Chondrocyte (in vitro differentiated cells): ENCODE measurements at regions not wholly inside any gene's neighbourhood (a gene's known extent, or its start where the extent isn't known, plus 50 kb on each side); places are given as distances from the start of the nearest gene placed in this dataset.

Experiments
- DNase-seq: peaks from one replicate; pipeline ENCODE4 v3.0.0; 2021; ENCODE audit warnings: mixed read lengths, low spot score
- H3K27ac Mint-ChIP-seq: one replicate; pipeline ENCODE4 v1.8.0; 2021; ENCODE audit warnings: mild to moderate bottlenecking, moderate library complexity, mixed read lengths; ENCODE audit not compliant: unreplicated experiment
- H3K27me3 Mint-ChIP-seq: 2 replicates; pipeline ENCODE4 v1.8.0; 2021; ENCODE audit warnings: low read depth, mixed read lengths
- H3K36me3 Mint-ChIP-seq: 2 replicates; pipeline ENCODE4 v1.8.0; 2021; ENCODE audit warnings: low read depth, mixed read lengths
- H3K4me1 Mint-ChIP-seq: 2 replicates; pipeline ENCODE4 v1.8.0; 2021; ENCODE audit warnings: low read depth, mild to moderate bottlenecking, mixed read lengths
- H3K4me3 Mint-ChIP-seq: one replicate; pipeline ENCODE4 v1.8.0; 2021; ENCODE audit warnings: mild to moderate bottlenecking, moderate library complexity, mixed read lengths; ENCODE audit not compliant: unreplicated experiment
- H3K9me3 Mint-ChIP-seq: 2 replicates; pipeline ENCODE4 v1.8.0; 2021; ENCODE audit warnings: low read depth, mixed read lengths
- CTCF ChIP-seq: fragments of 200-600 bp; sonication (generic); IDR thresholded peaks from 2 replicates; pipeline ENCODE4 v1.5.0; 2021; ENCODE audit warnings: antibody characterized with exemption, mild to moderate bottlenecking, moderate library complexity

DNA sequence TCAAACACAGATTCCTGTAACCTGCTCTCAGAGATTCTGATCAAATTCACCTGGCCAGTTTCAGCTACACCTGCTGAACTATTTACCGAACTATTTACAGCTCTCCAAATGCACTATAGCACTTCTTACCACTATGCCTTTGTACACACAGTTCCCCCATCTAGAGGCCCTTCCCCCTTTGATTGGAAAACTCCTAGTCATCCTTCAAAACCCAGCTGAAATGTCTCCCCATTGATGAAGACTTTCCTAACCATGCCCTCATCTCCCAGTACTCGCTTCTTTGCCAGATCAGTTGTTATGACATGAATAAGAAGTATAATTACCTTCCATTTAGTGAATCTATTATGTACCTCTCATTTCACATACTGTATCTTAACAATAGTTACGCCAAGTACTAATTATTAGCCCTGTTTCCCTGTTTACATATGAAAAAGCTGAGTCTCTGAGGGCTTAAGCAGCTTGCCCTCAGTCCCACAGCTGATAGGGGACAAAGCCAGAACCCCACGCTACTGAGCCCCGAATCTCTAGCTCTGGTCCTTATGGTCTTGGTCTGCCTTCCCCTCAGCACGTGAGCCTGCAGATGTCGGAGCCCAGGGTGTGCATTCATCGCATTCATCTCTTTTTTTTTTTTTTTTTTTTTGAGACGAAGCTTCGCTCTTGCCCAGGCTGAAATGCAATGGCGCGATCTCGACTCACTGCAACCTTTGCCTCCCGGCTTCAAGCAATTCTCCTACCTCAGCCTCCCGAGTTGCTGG, 64.7 kb upstream of the ASAP2 start:
- no peak overlapping the region for H3K27ac Mint-ChIP-seq
- no peak overlapping the region for H3K4me3 Mint-ChIP-seq
- DNase-seq: no peak
- H3K9me3 Mint-ChIP-seq: no peaks in the 10 kb centered on the region
- peaks cover 43% of the 10 kb centered on the region for H3K4me1 Mint-ChIP-seq
- no peak for TF ChIP-seq CTCF
- no peaks in the 10 kb centered on the region for H3K27me3 Mint-ChIP-seq
- no peaks in the 10 kb centered on the region for H3K36me3 Mint-ChIP-seq

GRCh38 chr2:9141091-9141667, 65.4 kb upstream of the ASAP2 start:
- Mint-ChIP-seq H3K27me3 (no peaks in the 10 kb centered on the region), H3K36me3 (no peaks in the 10 kb centered on the region)

GRCh38 chr2:9140645-9141044, 66.0 kb upstream of the ASAP2 start:
- Mint-ChIP-seq H3K4me1 (peaks cover 41% of the 10 kb centered on the region), H3K27ac (no peak overlapping the region), H3K36me3 (no peaks in the 10 kb centered on the region), H3K27me3 (no peaks in the 10 kb centered on the region), H3K4me3 (no peak overlapping the region), H3K9me3 (no peaks in the 10 kb centered on the region)
- no peak for DNase-seq
- no peak for TF ChIP-seq CTCF

More at GRCh38 chr2:9141091-9141667, 65.4 kb upstream of the ASAP2 start:
- Mint-ChIP-seq H3K27ac (no peak overlapping the region), H3K9me3 (no peaks in the 10 kb centered on the region), H3K4me1 (peaks cover 37% of the 10 kb centered on the region), H3K4me3 (no peak overlapping the region)
- no peak for TF ChIP-seq CTCF
- DNase-seq: no peak

GRCh38 chr2:9139491-9140443, 66.8 kb upstream of the ASAP2 start:
- H3K4me3 Mint-ChIP-seq: no peak overlapping the region

More at GRCh38 chr2:9139491-9140443, 66.8 kb upstream of the ASAP2 start:
- H3K27me3 Mint-ChIP-seq: no peaks in the 10 kb centered on the region
- TF ChIP-seq CTCF: peak; percentile 90
- no peak for DNase-seq
- no peaks in the 10 kb centered on the region for H3K36me3 Mint-ChIP-seq
- peaks cover 32% of the 10 kb centered on the region for H3K4me1 Mint-ChIP-seq
- no peak overlapping the region for H3K27ac Mint-ChIP-seq
- H3K9me3 Mint-ChIP-seq: no peaks in the 10 kb centered on the region
